HT-29 (cell line): ENCODE measurements at regions not wholly inside any gene's neighbourhood (a gene's known extent, or its start where the extent isn't known, plus 50 kb on each side); places are given as distances from the start of the nearest gene placed in this dataset.

Source experiments
- DNase-seq: peaks from one replicate; pipeline ENCODE4 v3.0.0-alpha.2; 2015; ENCODE audit warnings: low spot score

GRCh38 chr14:94960285-94961001 is 190.5 kb upstream of the GSC start:
- no peak for DNase-seq

GRCh38 chr14:94953541-94954260 is 183.8 kb upstream of the GSC start:
- no peak for DNase-seq

GRCh38 chr14:94952097-94952496 is 182.2 kb upstream of the GSC start:
- DNase-seq: no peak

GRCh38 chr14:94946244-94946643 is 176.3 kb upstream of the GSC start:
- no peak for DNase-seq

GRCh38 chr14:94945615-94946014 is 175.7 kb upstream of the GSC start:
- no peak for DNase-seq

GRCh38 chr14:94944636-94945258 is 174.8 kb upstream of the GSC start:
- DNase-seq: no peak

- DNase-seq: no peak
Observed at GRCh38 chr14:94942601-94943000, 172.7 kb upstream of the GSC start.

- DNase-seq: no peak
Observed at GRCh38 chr14:94941311-94941710, 171.4 kb upstream of the GSC start.

- no peak for DNase-seq
Observed at GRCh38 chr14:94940263-94940993, 170.5 kb upstream of the GSC start.

GRCh38 chr14:94938016-94938415 is 168.1 kb upstream of the GSC start:
- no peak for DNase-seq

- DNase-seq: no peak
Observed at GRCh38 chr14:94936901-94937685, 167.2 kb upstream of the GSC start.

- no peak for DNase-seq
Observed at GRCh38 chr14:94936401-94936892, 166.5 kb upstream of the GSC start.

GRCh38 chr14:94935706-94936300 is 165.9 kb upstream of the GSC start:
- no peak for DNase-seq

- no peak for DNase-seq
Observed at GRCh38 chr14:94934276-94934810, 164.4 kb upstream of the GSC start.

- no peak for DNase-seq
Observed at GRCh38 chr14:94933486-94933885, 163.6 kb upstream of the GSC start.

- DNase-seq: no peak
Observed at GRCh38 chr14:94932589-94932988, 162.7 kb upstream of the GSC start.

- DNase-seq: no peak
Observed at GRCh38 chr14:94930690-94931089, 160.8 kb upstream of the GSC start.

- no peak for DNase-seq
Observed at GRCh38 chr14:94929354-94929753, 159.4 kb upstream of the GSC start.

- DNase-seq: no peak
Observed at GRCh38 chr14:94926176-94926575, 156.3 kb upstream of the GSC start.

- no peak for DNase-seq
Observed at GRCh38 chr14:94925416-94926173, 155.7 kb upstream of the GSC start.
